HL-60/S4 (cell line): ENCODE measurements at regions not wholly inside any gene's neighbourhood (a gene's known extent, or its start where the extent isn't known, plus 50 kb on each side); places are given as distances from the start of the nearest gene placed in this dataset.
"Not testable (repeated sequence)": the region's sequence is repeated elsewhere in the genome, so short reads cannot be mapped to it uniquely, and the experiment has no call there.

ENCODE experiments used
- in situ Hi-C: fragments of 300-500 bp; cut with MboI; formaldehyde crosslinking; loops from 2 replicates; pipeline ENCODE4 v1.14.3; 2022; ENCODE audit warnings: low sequenced_read_pairs

GRCh38 chr10:118913825-118914224, 115.7 kb upstream of the NANOS1 start:
- in situ Hi-C loops = no loop called here

DNA sequence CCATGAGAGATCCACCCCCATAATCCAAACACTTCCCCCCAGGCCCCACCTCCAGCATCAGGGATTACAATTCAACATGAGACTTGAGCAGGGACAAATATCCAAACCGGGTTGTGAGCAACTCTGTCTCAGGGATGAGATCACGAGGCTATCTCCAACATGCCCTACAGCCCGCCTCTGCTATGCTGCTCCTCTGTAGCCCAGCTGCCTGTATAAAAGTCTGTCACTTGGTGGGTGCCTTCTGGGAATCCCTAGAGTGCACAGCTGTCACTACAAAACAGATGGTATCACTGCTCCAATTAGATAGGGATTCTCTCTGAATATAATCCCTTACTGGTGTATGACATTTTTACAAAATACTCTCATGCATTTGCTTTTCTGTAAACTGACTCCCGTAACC, 114.9 kb upstream of the NANOS1 start:
- in situ Hi-C loops = no loop called here

DNA sequence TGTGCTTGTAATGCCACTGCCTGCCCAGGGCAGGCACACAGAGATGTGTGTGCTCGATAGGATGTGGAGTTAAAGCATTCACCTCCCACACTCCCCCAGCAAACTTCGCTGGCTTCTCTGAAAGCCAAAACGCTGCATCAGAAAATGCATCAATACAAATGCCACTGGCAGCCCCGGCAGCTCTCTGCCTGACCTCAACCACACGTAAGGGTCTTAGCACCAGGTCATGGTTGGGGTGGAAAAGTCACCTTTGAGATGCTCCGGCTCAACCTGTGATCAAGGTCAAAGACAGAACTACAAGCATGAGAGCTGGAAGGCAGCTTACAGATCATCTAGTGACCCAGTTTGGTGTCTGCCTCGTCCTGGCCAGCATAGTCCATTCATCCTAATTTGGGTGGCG, 114.4 kb upstream of the NANOS1 start:
- in situ Hi-C loops = no loop called here

DNA sequence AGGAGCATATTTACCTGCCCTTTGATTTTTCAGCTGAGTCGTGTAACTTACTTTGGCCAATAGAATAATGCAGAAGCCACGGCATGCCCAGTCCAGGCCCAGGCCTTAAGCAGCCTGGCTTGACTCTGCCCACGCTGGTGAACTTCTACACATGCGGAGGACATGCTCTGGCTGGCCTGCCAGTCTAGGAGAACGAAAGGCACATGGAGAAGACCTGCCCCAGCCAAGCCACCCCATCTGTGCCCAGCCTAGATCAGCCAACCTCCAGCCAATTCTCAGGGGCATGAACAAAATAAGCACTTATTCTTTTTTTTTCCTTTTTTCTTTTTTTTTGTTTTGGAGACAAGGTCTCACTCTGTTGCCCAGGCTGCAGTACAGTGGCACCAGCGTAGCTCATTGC, 112.7 kb upstream of the NANOS1 start:
- in situ Hi-C loops = no loop called here

DNA sequence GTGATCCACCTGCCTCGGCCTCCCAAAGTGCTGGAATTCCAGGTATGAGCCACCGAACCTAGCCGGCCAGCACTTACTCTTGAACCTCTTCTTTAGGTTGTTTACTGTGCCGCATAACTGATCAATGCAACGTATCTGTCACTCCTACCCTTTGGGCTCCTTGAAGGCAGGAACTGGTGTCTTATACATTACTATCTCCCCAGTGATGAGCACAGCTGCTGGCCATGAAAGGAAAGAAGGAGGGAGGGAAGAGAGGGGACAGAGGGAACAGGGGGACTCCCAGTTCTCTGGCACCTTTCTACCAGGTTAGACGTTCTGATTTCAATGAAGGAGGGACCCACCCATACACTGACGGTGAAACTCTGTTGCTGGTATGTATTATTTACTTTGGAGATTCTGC, 111.8 kb upstream of the NANOS1 start:
- in situ Hi-C loops = no loop called here

DNA sequence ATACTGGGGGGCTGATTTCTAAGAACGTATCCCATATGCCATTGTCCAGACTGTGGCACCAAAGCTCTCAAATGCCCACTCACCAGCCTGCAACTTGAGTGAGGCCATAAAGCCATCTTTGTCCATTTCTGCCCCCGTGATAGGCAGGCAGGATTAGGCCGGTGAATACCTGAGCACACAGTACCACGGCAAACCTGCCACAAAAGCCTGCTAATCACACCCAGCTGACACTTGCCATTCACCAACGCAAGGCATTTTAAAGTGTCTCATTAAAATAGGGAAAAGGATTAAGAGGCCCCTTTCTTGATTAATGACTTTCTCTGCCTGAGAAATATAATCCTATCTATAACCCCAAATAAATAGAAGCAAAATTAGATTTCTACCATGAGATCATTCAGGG, 111.4 kb upstream of the NANOS1 start:
- in situ Hi-C loops = no loop called here

DNA sequence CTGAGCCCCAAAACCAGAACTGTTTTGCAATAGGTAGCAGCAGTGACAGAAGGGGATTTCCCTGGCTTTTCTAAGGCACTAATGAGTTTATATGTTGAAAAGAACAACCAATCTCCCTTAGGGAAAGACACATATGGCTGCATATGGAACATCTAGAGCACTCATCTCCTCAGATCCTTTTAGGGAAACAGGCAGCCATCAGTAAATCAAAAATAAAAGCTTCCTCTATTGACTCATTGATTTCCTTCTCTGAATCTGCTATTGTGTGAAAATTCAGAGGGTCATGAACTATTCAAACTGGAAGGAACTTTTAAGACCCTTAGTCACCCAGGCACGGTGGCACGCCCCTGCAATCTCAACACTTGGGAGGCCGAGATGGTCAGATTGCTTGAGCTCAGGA, 110.9 kb upstream of the NANOS1 start:
- in situ Hi-C loops = no loop called here

DNA sequence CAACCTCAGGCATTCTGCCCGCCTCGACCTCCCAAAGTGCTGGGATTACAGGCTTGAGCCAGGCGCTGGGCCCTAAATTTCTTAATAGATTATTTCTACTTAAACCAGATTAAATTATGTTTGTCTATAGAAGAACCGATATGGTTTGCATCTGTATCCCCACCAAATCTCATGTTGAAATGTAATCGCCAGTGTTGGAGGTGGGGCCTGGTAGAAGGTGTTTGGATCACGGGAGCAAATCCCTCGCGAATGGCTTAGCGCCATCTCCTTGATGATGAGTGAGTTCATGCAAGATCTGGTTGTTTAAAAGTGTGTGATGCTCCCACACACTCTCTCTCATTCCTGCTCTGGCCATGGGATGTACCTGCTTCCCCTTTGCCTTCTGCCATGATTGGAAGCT, 109.3 kb upstream of the NANOS1 start:
- in situ Hi-C loops = no loop called here

DNA sequence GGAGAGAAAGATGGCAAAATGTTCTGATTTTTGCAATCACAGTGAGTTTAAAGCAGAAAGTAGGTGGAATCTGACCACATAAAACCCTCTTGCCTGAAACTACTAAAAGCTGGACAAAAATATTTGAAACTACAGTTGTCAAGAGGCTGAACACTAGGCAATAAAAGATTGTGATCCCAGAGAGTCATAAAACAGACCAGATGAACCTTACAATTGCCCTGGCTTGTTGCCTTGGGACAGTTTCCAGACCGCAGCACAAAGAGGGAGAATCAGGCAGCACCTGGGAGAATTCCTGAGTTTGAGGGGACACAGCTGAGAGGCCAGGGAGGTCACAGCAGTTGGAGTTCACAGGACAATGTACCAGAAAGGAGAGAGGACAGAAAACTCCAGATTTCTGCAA, 107.3 kb upstream of the NANOS1 start:
- in situ Hi-C loops = no loop called here

GRCh38 chr10:118922972-118923371, 106.5 kb upstream of the NANOS1 start:
- in situ Hi-C loops = no loop called here

DNA sequence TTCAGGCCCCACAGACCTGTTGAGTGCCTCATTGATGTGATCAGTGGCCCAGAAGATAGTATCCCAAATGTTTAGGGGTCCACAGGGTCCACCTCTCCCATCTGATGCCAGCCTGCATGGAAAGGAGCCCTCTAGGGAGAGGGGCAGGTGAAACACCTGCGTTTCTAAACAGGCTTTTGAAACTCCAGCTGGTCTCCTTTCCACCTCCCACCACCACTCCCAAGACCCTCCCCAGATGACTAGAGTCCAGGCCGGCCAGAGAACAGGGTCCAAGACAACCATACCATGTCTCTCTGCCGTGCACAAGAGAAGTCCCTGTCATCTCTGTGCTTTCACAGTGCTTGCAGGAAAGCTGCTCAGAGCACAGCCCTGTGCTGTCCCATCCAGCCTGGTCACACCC, 105.0 kb upstream of the NANOS1 start:
- in situ Hi-C loops = no loop called here

DNA sequence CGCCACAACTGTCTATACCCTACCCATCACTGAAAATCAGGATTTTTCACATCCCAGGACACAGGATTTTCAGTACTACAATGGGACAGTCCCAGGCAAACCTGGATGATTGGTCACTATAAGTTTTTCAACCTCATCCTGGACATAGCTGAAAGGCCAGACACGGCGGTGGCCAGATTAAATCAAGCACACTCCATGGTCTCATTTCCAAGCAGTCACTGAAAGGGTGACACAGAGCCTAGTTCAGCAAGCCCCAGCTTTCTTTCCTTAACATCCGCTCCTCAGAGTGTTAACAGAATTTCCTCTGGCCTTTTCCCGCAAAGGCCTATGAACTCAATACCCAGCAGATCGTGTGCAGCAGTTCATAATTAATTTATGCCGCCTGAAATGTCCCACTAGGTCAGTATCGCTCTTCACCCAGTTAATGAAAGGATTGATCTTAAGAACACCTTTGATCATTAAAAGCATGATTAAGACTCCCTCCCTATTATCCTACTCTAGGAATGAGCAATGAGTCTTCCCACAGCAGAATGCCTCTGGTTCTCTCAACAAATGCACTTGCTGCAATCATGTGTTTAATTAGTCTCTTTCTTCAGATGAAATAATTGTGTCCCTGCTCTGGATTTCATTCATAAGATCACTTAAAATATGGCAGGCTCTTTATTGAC, 104.0 kb upstream of the NANOS1 start:
- in situ Hi-C loops = no loop called here

DNA sequence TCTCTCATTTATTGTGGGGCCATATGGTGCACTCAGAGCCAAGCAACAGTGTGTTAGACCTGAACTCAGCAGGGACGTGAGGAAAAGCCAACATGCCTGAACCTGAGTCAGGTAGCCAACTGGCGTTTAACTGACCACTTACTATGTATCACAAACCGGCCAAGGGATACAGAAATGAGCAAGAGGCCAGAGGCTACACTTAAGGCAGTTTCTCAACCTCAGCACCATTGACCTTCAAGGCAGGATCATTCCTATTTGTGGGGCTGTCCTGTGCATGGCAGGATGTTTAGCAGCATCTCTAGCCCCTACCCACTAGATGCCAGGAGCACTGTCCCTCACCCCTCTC, 103.5 kb upstream of the NANOS1 start:
- in situ Hi-C loops = no loop called here

DNA sequence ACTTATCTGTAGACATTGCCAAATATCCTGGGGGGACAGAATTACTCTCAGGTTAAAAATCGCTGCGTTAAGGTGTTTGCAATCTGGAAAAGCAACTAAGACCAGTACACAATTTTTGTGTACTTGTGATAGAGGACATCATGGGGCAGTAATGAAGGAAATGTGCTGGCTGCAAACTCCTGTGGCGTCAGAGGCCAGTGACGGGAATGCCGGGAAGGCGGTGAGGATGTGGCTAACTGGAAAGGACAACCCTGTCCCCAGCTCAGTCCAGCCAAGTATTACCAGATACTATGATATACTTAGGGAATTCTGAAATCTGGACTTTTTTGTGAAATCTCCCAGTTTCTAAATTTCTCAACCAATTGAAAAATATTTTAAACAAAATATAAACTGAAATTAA, 103.1 kb upstream of the NANOS1 start:
- in situ Hi-C loops = no loop called here

DNA sequence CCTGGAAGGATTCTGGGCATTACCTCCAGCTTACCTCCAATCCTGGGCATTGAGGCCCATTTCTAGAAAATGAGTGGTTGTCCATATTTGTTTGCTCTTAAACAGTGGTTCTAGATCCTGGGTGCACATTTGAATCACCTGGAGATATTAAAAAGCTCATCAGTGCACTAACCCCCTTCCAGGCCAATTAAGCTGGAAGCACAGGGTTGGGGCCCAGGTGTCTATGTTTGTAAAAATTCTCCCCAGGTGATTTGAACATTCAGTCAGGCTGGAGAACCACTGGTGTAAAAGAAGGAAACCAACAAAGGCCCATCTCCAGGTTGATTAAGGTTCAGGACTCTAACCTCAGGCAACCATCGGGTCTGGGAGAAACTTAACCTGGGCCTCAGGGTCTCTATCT, 102.6 kb upstream of the NANOS1 start:
- in situ Hi-C loops = no loop called here

- in situ Hi-C loops = no loop called here
Observed at GRCh38 chr10:118927321-118927720, 102.2 kb upstream of the NANOS1 start.

DNA sequence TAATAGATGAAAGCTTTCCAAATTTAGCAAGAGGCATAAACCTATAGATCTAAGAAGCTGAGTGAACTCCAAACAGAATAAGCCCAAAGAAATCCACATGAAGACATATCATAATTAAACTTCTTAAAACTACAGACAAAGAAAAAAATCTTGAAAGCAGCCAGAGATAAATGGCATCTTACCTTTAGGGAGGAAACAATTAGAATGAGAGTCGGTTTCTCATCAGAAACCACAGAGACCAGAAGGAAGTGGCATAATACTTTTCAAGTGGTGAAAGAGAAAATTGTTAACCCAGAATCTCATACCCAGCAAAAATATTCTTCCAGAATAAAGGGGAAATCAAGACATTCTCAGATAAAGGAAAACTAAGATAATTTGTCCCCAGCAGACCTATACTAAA, 98.9 kb upstream of the NANOS1 start:
- in situ Hi-C loops = no loop called here

GRCh38 chr10:118931436-118931835, 98.1 kb upstream of the NANOS1 start:
- in situ Hi-C loops = no loop called here

DNA sequence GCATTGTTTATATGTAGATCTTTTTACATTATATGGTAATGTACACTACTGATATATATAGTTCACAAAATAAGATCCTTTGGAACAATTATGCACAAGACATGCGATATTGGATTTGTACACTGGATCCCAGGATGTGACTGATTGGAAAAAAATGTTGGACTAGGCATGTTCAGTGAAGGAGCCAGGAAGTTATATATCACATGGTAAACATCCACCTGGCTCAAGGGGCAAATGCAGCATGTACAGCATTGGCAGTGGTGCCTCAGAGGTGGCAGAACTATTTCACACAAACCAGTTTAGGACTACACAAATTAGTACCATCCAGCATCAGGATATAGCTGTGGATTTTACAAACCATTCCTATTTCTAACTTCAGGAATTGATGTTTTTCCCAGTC, 97.4 kb upstream of the NANOS1 start:
- in situ Hi-C loops = not testable (repeated sequence)

GRCh38 chr10:118937226-118937625, 92.3 kb upstream of the NANOS1 start:
- in situ Hi-C loops = no loop called here

GRCh38 chr10:118939211-118940007, 90.1 kb upstream of the NANOS1 start:
- in situ Hi-C loops = no loop called here

DNA sequence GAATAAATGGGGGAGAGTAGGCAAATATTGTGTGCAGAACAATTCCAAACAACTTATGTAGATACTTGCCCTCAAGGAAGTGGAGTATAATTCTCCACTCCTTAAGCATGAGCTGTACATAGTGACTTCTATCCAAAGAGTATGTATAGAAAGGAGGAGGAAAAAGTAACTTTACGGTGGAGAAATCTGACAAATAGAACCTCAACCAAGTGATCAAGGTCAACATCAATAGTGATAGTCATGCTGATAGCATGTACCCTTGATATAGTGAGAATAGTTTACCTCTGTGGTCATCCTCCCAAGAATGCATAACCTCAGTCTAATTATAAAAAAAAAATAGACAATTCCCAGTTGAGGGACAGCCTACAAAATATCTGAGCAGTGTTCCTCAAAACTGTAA, 89.1 kb upstream of the NANOS1 start:
- in situ Hi-C loops = no loop called here

- in situ Hi-C loops = no loop called here
Observed at GRCh38 chr10:118943253-118943652, 86.3 kb upstream of the NANOS1 start.
